Trophoblast cell (in vitro differentiated cells and primary cell): ENCODE measurements at regions not wholly inside any gene's neighbourhood (a gene's known extent, or its start where the extent isn't known, plus 50 kb on each side); places are given as distances from the start of the nearest gene placed in this dataset.

Experiments
- DNase-seq, 2 donors: peaks; one replicate each; pipeline ENCODE4 v3.0.0-alpha.2; 2016
- H2AFZ ChIP-seq: 2 replicates; pipeline ENCODE4 v1.6.1; 2013; ENCODE audit warnings: low read length, moderate library complexity, mild to moderate bottlenecking; ENCODE audit not compliant: insufficient read depth, poor library complexity
- H2AK5ac ChIP-seq: 2 replicates; pipeline ENCODE4 v1.6.1; 2013; ENCODE audit warnings: mild to moderate bottlenecking, low read length
- H2BK120ac ChIP-seq: 2 replicates; pipeline ENCODE4 v1.6.1; 2013; ENCODE audit warnings: low read length, mild to moderate bottlenecking, moderate library complexity; ENCODE audit not compliant: insufficient read depth, poor library complexity
- H2BK12ac ChIP-seq: 2 replicates; pipeline ENCODE4 v1.6.1; 2013; ENCODE audit warnings: mild to moderate bottlenecking, low read length, moderate library complexity
- H2BK5ac ChIP-seq: 2 replicates; pipeline ENCODE4 v1.6.1; 2013; ENCODE audit warnings: low read length, low read depth, moderate library complexity, mild to moderate bottlenecking; ENCODE audit not compliant: poor library complexity
- H3K14ac ChIP-seq: 2 replicates; pipeline ENCODE4 v1.6.1; 2013; ENCODE audit warnings: mild to moderate bottlenecking, low read length
- H3K18ac ChIP-seq: 2 replicates; pipeline ENCODE4 v1.6.1; 2013; ENCODE audit warnings: mild to moderate bottlenecking, low read length
- H3K23ac ChIP-seq: 2 replicates; pipeline ENCODE4 v1.6.1; 2013; ENCODE audit warnings: low read length
- H3K27ac ChIP-seq: 2 replicates; pipeline ENCODE4 v1.5.1; 2013; ENCODE audit warnings: low read depth, mild to moderate bottlenecking, inconsistent platforms, low read length, moderate library complexity
- H3K27me3 ChIP-seq: 2 replicates; pipeline ENCODE4 v1.6.1; 2013; ENCODE audit warnings: inconsistent platforms, mild to moderate bottlenecking, low read length, moderate library complexity; ENCODE audit not compliant: insufficient read depth
- H3K36me3 ChIP-seq, 2 experiments: 1 replicate in 1 of 2; 2 replicates in 1 of 2; pipeline ENCODE4 v1.6.1; 2013; ENCODE audit warnings: low read length in 2 of 2, mild to moderate bottlenecking in 2 of 2, moderate library complexity in 1 of 2; ENCODE audit not compliant: insufficient read depth in 2 of 2, control insufficient read depth in 1 of 2
- H3K4ac ChIP-seq: 2 replicates; pipeline ENCODE4 v1.6.1; 2013; ENCODE audit warnings: low read depth, mild to moderate bottlenecking, low read length, moderate library complexity
- H3K4me1 ChIP-seq, 2 experiments: 1 replicate in 1 of 2; 2 replicates in 1 of 2; pipeline ENCODE4 v1.6.1; 2013; ENCODE audit warnings: low read length in 2 of 2, mild to moderate bottlenecking in 2 of 2, moderate library complexity in 1 of 2; ENCODE audit not compliant: insufficient read depth in 2 of 2, control insufficient read depth in 1 of 2
- H3K4me2 ChIP-seq: 2 replicates; pipeline ENCODE4 v1.6.1; 2013; ENCODE audit warnings: inconsistent platforms, mild to moderate bottlenecking, low read length, moderate library complexity
- H3K4me3 ChIP-seq: 2 replicates; pipeline ENCODE4 v1.5.1; 2013; ENCODE audit warnings: mild to moderate bottlenecking, low read depth, low read length, inconsistent platforms
- H3K79me1 ChIP-seq: one replicate; pipeline ENCODE4 v1.6.1; 2013; ENCODE audit warnings: low read length
- H3K79me2 ChIP-seq: 2 replicates; pipeline ENCODE4 v1.6.1; 2013; ENCODE audit warnings: low read length, mild to moderate bottlenecking; ENCODE audit not compliant: control insufficient read depth, insufficient read depth, poor library complexity
- H3K9ac ChIP-seq: 2 replicates; pipeline ENCODE4 v1.6.1; 2013; ENCODE audit warnings: mild to moderate bottlenecking, low read length
- H3K9me3 ChIP-seq: 2 replicates; pipeline ENCODE4 v1.6.1; 2013; ENCODE audit warnings: low read depth, mild to moderate bottlenecking, control low read depth, inconsistent platforms, low read length; ENCODE audit not compliant: insufficient read depth
- H4K12ac ChIP-seq: 2 replicates; pipeline ENCODE4 v1.6.1; 2013; ENCODE audit warnings: low read depth, mild to moderate bottlenecking, low read length, moderate library complexity
- H4K8ac ChIP-seq: 2 replicates; pipeline ENCODE4 v1.6.1; 2013; ENCODE audit warnings: low read depth, mild to moderate bottlenecking, low read length, moderate library complexity
- H4K91ac ChIP-seq: one replicate; pipeline ENCODE4 v1.6.1; 2013; ENCODE audit warnings: low read depth, mild to moderate bottlenecking, low read length, moderate library complexity
- WGBS: extraction: QIAGEN DNeasy Blood & Tissue Kit; methylation state at CpG from one replicate; pipeline ENCODE4 v1.1.7; 2013; ENCODE audit warnings: missing lambda C conversion rate; ENCODE audit not compliant: insufficient read length, insufficient coverage; ENCODE audit errors: extremely low coverage; 5-methylcytosine and 5-hydroxymethylcytosine counted together

DNA sequence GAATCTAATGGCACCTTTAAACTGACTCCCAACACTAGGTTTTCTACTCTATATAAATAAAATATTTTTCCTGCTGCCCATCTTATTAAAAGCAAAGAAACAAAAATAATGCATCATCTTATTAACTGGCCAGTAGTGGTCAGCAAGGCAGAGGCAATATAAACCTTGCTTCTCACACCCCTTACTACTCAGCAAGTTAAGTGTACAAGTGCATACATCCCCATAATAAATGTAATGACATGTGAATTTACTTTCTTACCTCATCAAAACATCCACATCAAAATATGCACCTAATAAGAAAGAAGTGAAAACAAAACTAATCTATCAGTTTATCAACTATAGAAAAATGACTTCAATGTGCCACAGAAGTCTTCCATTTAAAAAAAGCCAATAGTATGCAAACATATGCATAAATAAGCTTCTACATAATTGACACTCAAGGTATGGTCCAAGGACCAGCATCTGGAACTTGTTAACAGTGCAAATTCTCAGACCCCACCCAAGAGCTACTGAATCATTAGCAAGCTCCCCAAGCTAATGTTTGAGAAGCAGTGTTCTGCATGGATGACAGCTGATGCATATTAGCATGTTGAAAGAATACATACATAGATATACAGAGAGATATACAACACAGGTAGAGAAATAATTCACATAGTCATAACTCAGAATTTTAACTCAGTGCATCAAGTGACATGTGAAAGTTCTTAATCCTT lies 182.7 kb downstream of the C7orf25 start:
- Histone ChIP-seq H3K36me3 (no peaks in the 10 kb centered on the region), H4K12ac (no peak overlapping the region), H3K18ac (no peak overlapping the region), H3K9ac (no peak overlapping the region), H3K79me2 (no peaks in the 10 kb centered on the region), H3K23ac (no peak overlapping the region), H2AK5ac (no peak overlapping the region), H3K27ac (no peak overlapping the region), H2BK5ac (no peak overlapping the region), H4K8ac (no peak overlapping the region), H4K91ac (no peak overlapping the region), H3K14ac (no peak overlapping the region), H2BK12ac (no peak overlapping the region), H3K4ac (no peak overlapping the region), H2BK120ac (no peak overlapping the region), H3K4me1 (no peaks in the 10 kb centered on the region), H3K4me3 (no peak overlapping the region), H3K4me2 (no peak overlapping the region), H2AFZ (no peak overlapping the region), H3K27me3 (no peaks in the 10 kb centered on the region), H3K9me3 (peaks cover 3% of the 10 kb centered on the region), H3K79me1 (no peaks in the 10 kb centered on the region)
- no peak for DNase-seq

DNA sequence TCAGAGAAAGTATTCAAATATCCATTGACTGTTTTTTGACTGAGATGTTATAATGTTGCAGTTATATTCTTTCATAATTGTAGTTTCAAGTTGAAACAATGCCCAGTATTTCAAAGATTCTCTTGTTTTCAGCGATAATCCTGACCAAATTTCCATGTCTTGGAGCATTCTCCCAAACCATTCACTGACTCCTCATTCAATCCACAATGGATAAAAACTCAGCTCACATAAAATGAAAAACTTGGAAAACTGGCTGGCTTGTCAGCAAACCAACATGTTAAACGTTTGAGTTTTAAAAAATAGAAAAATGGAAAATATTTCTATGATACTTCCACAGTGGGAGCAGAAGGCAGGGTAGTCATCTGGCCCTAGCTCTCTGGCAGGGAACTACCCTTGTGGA lies 184.4 kb downstream of the C7orf25 start:
- DNase-seq, result no peak
- Histone ChIP-seq H4K8ac (no peak overlapping the region), H3K9me3 (no peaks in the 10 kb centered on the region), H4K12ac (no peak overlapping the region), H2BK12ac (no peak overlapping the region), H3K4ac (no peak overlapping the region), H3K27me3 (no peaks in the 10 kb centered on the region), H3K4me3 (no peak overlapping the region), H3K4me1 (no peaks in the 10 kb centered on the region), H3K23ac (no peak overlapping the region), H3K4me2 (no peak overlapping the region), H3K18ac (no peak overlapping the region), H3K9ac (no peak overlapping the region), H2BK120ac (no peak overlapping the region), H3K14ac (no peak overlapping the region), H4K91ac (no peak overlapping the region), H3K79me1 (no peaks in the 10 kb centered on the region), H2BK5ac (no peak overlapping the region), H3K79me2 (no peaks in the 10 kb centered on the region), H3K27ac (no peak overlapping the region), H2AFZ (no peak overlapping the region), H2AK5ac (no peak overlapping the region), H3K36me3 (no peaks in the 10 kb centered on the region)
- WGBS, result no CpG with 5 or more reads among the region's 2 CpGs

DNA sequence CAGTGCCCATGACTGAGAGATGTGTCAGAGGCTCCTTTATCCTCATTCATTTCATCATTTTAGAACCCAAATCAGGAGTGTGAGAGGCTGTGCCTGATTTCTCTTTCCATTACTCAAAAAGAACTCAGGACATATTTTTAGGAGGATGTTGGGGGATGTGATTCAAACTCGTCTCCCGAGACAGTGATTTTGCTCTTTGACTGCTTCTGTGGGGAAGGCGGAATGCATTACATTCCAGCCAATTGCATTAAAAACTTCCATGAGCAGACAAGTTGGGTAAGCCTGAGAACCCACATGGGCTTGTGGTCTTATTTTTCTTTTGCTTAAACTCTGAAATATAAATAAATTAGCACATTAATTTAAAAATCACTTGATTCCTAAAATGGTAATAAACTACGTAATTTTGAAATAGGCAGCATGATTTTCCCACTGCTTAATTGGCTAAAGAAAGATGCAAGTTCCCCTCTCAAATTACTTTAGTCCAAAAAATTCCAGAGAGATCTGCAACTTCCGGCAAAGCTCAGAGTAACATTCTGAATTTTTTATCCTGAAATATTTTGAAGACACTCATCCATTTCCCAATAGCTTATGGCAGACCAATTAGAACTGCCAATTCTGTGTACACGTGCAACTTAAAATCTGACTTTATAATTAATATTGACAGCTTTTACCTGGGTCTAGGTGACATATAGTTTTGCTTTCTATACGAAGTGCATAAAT lies 185.6 kb downstream of the C7orf25 start:
- no peak overlapping the region for H2BK120ac ChIP-seq
- no peak overlapping the region for H4K12ac ChIP-seq
- no peak overlapping the region for H4K91ac ChIP-seq
- H3K4me2 ChIP-seq, result no peak overlapping the region
- H3K9ac ChIP-seq, result no peak overlapping the region
- H3K4ac ChIP-seq, result no peak overlapping the region
- no peak overlapping the region for H2BK12ac ChIP-seq
- H3K36me3 ChIP-seq, result no peaks in the 10 kb centered on the region
- DNase-seq, result peak in 1 of 2 donors; percentile 17
- no peak overlapping the region for H3K4me3 ChIP-seq
- H3K79me1 ChIP-seq, result no peaks in the 10 kb centered on the region
- no peaks in the 10 kb centered on the region for H3K27me3 ChIP-seq
- WGBS, result no CpG with 5 or more reads among the region's 7 CpGs
- no peak overlapping the region for H3K27ac ChIP-seq
- no peaks in the 10 kb centered on the region for H3K79me2 ChIP-seq
- H3K23ac ChIP-seq, result no peak overlapping the region
- no peaks in the 10 kb centered on the region for H3K9me3 ChIP-seq
- H2AFZ ChIP-seq, result no peak overlapping the region
- H3K18ac ChIP-seq, result no peak overlapping the region
- H3K4me1 ChIP-seq, result no peaks in the 10 kb centered on the region
- H4K8ac ChIP-seq, result no peak overlapping the region
- no peak overlapping the region for H3K14ac ChIP-seq
- H2BK5ac ChIP-seq, result no peak overlapping the region
- H2AK5ac ChIP-seq, result no peak overlapping the region

DNA sequence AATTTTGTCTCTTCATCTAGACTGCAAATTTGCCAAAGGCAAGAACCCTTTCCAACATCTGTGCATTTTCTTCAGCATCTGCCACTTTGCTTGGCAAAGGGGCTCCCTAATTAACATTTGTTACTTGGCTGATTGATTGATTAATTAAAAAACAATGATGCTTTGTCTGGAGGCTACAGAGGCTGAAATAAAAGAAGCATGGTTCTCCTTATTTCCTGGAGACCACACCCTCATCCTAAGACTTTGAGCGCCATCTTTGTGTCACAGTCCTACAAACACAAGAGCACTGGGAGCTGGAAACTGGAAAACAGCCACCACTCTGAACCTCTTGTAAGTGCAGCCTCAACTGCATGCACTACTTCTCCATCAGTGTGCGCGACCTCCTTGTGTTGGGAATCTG lies 189.2 kb downstream of the C7orf25 start:
- Histone ChIP-seq H3K9me3 (no peaks in the 10 kb centered on the region), H3K23ac (no peak overlapping the region), H2BK5ac (no peak overlapping the region), H3K18ac (no peak overlapping the region), H3K14ac (no peak overlapping the region), H3K4me1 (no peaks in the 10 kb centered on the region), H3K36me3 (no peaks in the 10 kb centered on the region), H3K4me2 (no peak overlapping the region), H3K27me3 (no peaks in the 10 kb centered on the region), H3K4me3 (no peak overlapping the region), H4K91ac (no peak overlapping the region), H2BK120ac (no peak overlapping the region), H3K79me1 (no peaks in the 10 kb centered on the region), H4K12ac (no peak overlapping the region), H3K4ac (no peak overlapping the region), H2AFZ (no peak overlapping the region), H2AK5ac (no peak overlapping the region), H4K8ac (no peak overlapping the region), H3K79me2 (no peaks in the 10 kb centered on the region), H3K27ac (no peak overlapping the region), H2BK12ac (no peak overlapping the region), H3K9ac (no peak overlapping the region)
- WGBS, result no CpG with 5 or more reads among the region's 3 CpGs
- no peak for DNase-seq
